BJ (cell line): ENCODE measurements at regions not wholly inside any gene's neighbourhood (a gene's known extent, or its start where the extent isn't known, plus 50 kb on each side); places are given as distances from the start of the nearest gene placed in this dataset.

Source experiments
- CTCF ChIA-PET: fragments of 350-600 bp; formaldehyde crosslinking; extraction: SDS; loops from one replicate; lab custom pipeline; 2021; ENCODE audit warnings: antibody characterized with exemption, inconsistent platforms; lab: Yijun Ruan, JAX
- POLR2A ChIA-PET: fragments of 300-600 bp; sonication (Branson Sonifier 250); formaldehyde crosslinking; extraction: SDS; loops from one replicate; lab custom pipeline; 2021; ENCODE audit warnings: antibody characterized with exemption; lab: Charles Lee
- DNase-seq: peaks from one replicate; pipeline ENCODE4 v3.0.0-alpha.2; 2011; ENCODE audit warnings: low read depth
- H3K27me3 ChIP-seq: 2 replicates; pipeline ENCODE4 v1.6.0; 2011; ENCODE audit warnings: low read length; ENCODE audit not compliant: control insufficient read depth, insufficient read depth
- H3K36me3 ChIP-seq: 2 replicates; pipeline ENCODE4 v1.5.1; 2011; ENCODE audit warnings: low read length; ENCODE audit not compliant: control insufficient read depth, insufficient read depth
- H3K4me3 ChIP-seq: 2 replicates; pipeline ENCODE4 v1.5.1; 2011; ENCODE audit warnings: low read depth, mild to moderate bottlenecking, control low read depth, low read length
- CTCF ChIP-seq: IDR thresholded peaks from 2 replicates; pipeline ENCODE4 v1.5.1; 2011; ENCODE audit warnings: low read depth, mild to moderate bottlenecking, control low read depth, inconsistent platforms, low read length, moderate library complexity; ENCODE audit not compliant: insufficient read depth

GRCh38 chr12:98058838-98059237, 456.6 kb upstream of the TMPO start:
- CTCF ChIA-PET = no interaction called here

GRCh38 chr12:98059659-98060343, 455.6 kb upstream of the TMPO start:
- CTCF ChIA-PET = no interaction called here
- no peak overlapping the region for H3K4me3 ChIP-seq
- TF ChIP-seq CTCF = no peak
- no peaks in the 10 kb centered on the region for H3K36me3 ChIP-seq
- POLR2A ChIA-PET = no interaction called here
- DNase-seq = no peak
- no peaks in the 10 kb centered on the region for H3K27me3 ChIP-seq

More at GRCh38 chr12:98058838-98059237, 456.6 kb upstream of the TMPO start:
- no peak for TF ChIP-seq CTCF
- POLR2A ChIA-PET = no interaction called here
- no peak overlapping the region for H3K4me3 ChIP-seq
- no peaks in the 10 kb centered on the region for H3K27me3 ChIP-seq
- no peaks in the 10 kb centered on the region for H3K36me3 ChIP-seq
- DNase-seq = no peak

- POLR2A ChIA-PET = no interaction called here
- CTCF ChIA-PET = no interaction called here
- no peak overlapping the region for H3K4me3 ChIP-seq
- H3K36me3 ChIP-seq = no peaks in the 10 kb centered on the region
- DNase-seq = no peak
- TF ChIP-seq CTCF = no peak
- H3K27me3 ChIP-seq = no peaks in the 10 kb centered on the region
Measured at GRCh38 chr12:98060411-98060810, 455.0 kb upstream of the TMPO start.

- Histone ChIP-seq H3K27me3 (no peaks in the 10 kb centered on the region), H3K4me3 (no peak overlapping the region), H3K36me3 (no peaks in the 10 kb centered on the region)
- ChIA-PET POLR2A (no interaction called here), CTCF (no interaction called here)
- no peak for TF ChIP-seq CTCF
- no peak for DNase-seq
Measured at GRCh38 chr12:98062464-98063245, 452.7 kb upstream of the TMPO start.

GRCh38 chr12:98064501-98064900, 450.9 kb upstream of the TMPO start:
- no peaks in the 10 kb centered on the region for H3K27me3 ChIP-seq
- no peak for DNase-seq
- ChIA-PET POLR2A (no interaction called here), CTCF (no interaction called here)
- TF ChIP-seq CTCF = no peak
- H3K4me3 ChIP-seq = no peak overlapping the region
- H3K36me3 ChIP-seq = no peaks in the 10 kb centered on the region
